GM21786 (cell line): ENCODE measurements at regions not wholly inside any gene's neighbourhood (a gene's known extent, or its start where the extent isn't known, plus 50 kb on each side); places are given as distances from the start of the nearest gene placed in this dataset.
"Not testable (repeated sequence)": the region's sequence is repeated elsewhere in the genome, so short reads cannot be mapped to it uniquely, and the experiment has no call there.

Experiments
- ATAC-seq: cut with Tn5 transposase; IDR thresholded peaks from one replicate; pipeline ENCODE4 v1.9.1; 2021; ENCODE audit not compliant: unreplicated experiment

DNA sequence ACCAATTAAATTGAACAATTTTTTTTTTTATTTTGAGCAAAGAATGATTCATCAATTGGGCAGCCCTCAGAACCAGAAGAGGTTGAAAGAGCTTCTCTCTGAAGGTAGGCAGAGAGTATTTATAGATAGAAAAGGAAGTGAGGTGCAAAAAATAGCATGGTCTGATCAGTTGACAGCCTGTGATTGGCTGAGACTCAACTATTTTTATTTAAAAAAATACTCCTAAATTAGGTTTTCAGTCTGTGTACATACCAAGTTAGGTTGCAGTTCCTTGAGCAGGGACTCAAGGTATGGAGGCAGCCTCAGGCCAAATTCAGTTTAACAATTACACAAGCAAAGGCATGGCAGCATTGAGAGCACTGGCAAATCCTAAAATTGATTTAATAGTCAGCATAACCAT lies 1074.7 kb downstream of the SORCS1 start:
- no peak for ATAC-seq

DNA sequence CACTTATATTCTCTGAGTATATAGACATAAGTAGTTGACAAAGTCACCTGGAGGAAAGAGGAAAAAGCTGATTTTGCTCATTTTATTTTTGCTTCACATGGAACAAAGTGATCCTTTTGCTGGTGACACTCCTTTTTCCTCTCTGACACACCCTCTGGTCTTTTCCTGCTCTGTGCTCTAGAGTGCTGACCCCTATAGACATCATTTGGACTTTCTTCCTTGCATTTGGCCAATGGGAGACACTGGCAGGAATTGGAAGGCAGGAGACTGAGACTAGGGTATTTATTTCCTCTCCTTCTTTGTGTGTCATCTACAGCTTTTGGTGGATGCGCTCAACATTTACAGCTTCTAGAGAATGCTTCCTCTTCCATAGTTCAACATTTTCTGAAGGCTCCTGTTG lies 1078.1 kb downstream of the SORCS1 start:
- no peak for ATAC-seq

DNA sequence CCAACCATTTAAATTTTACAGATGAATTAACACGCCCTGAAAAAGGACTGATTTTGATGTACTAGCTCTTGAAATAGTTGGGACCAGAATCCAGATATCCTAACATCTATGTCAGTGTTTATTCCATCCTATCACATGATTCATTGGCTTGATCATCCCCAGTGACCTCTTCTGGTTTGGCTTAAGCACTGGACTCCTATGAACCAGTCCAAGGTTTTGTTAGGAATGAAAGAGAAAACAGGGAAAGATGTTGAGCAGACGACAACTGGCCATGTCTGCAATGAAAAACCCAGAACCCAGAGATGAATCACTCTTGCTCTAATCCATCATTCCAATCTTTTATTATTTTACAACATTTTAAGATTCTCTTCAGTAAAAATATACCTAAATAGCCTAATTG lies 1080.9 kb downstream of the SORCS1 start:
- no peak for ATAC-seq

DNA sequence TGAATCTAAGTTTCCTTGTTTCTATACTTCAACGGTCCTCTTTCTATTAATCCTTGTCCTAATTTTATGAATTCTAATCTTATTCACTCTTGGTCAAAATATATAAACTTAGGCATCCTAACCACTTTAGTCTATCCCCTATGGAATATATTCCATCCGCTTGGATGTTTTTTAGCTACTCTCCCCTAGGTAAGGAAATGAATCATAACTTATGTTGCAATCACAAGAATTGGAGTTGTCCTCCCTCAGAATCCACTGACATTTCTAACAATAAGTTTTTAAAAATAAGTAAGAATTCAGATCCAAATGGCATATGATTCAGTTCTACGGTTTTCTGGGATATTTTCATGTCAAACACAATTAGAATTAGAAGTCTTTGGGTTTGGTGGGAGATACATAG lies 1081.6 kb downstream of the SORCS1 start:
- no peak for ATAC-seq

DNA sequence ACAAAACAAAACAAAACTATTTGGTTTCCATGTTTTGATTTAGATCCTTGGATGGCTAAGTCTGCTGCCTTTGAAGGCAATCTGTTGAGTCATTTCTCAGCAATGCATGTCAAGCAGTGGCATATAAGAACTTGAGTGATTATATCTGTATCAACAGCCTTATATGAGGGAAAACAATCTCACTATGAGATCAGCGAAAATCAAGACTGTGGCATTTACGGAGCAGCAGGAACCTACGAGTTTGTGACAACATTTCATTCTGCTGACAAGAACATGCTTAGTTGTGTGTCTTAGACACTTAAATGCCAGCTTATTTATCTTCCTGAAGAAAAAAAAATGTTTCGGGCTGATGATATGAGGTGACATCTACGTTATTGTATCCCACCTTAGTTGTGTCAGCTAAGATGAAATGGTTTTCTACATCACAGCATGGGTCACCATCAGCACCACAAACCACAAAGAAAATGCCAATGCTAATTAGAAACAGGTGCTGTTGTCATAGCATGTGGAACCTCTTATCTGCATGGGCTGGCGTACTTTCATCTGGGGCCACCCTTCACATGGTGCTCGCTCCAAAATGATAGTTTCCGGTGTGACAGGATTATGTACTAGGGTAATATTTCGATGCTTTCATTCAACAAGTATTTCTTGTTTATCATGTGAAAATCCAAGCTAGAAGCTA lies 1085.5 kb downstream of the SORCS1 start:
- ATAC-seq = no peak

DNA sequence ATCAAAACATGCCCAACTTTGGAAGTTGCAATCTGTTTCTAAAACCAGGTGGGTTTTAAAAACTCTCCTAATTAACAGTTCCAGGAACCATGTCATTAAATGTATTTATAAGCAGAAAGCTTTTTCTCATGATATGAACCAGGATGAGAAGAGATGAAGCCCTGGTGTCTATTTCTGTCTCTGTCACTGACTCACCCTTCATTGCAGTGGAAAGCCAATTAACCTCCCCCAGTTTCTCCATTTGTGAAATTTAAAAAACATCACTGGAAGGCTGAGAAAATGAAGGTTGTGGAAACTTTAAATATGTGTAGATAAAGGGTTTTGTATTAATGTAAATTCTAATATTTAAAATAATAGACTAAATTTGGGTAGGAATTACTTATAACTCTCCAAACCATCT lies 1088.0 kb downstream of the SORCS1 start:
- no peak for ATAC-seq

DNA sequence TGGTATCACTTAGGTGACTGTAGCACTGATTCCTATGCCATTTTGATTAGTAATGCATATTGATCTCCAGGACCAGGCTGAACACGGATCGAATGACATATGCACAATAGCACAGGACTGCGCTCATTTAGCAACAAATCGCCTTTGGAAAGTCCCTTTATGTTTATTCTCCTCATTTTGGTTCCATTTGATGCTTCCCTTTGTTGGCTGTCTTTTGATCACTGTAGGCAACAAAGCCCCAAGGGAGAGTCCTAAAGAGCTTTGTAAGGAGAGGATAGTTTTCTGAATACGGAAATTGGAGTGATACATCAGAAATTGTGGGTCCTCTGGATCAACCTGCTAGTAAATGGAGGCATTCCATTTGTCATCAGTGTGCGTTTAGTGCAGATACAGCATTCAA lies 1111.4 kb downstream of the SORCS1 start:
- ATAC-seq = no peak

DNA sequence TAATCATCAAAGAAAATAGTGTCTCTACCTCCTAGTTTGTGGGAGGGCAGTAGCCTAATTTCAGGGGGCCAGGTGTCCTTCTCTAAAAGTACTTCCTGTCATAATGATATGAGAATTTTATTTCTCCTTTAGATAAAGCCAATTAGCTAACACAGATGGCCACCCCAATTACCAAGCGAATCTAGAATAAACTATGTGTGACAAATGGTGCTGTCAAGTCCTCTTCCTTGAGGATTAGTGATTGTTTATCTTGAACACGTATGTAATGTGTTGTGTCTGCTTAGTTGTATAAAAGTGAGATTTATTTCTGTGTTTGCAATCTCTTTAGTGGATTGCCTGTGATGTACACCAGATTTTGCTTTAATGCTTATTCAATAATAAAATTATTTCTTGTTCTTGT lies 1120.0 kb downstream of the SORCS1 start:
- no peak for ATAC-seq

DNA sequence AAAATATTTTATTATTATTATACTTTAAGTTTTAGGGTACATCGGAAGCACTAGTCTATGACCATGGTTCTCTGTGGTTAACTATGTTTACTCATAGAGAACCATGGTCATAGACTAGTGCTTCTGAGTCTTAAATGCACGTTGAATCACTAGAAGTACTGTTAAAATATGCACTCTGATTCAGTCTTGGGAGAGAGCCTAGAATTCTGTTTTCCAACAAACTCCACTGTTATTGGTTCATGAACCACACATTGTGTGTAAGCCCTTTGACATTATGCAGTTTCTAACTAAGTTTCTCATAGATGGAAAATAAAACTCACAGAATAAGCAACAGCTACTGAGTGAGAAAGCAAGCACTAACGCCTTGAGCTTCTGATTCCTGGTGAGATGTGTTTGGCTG lies 1120.6 kb downstream of the SORCS1 start:
- ATAC-seq = no peak

DNA sequence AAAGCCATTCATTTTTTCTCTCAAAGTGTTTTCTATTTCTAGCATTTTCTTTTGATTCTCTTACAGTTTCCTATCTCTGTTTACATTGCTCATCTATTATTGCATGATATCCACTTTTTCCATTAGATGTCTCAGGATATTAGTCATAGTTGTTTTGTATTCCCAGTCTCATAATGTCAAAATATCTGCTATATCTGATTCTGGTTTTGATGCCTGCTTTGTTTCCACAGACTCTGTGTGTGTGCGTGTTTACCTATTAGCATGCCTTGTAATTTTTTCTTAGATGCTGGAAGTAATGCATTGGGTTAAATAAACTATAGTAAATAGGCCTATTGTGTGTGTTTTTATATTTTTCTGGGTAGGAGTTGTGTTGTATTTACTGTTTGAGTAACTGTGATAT lies 1126.3 kb downstream of the SORCS1 start:
- no peak for ATAC-seq

DNA sequence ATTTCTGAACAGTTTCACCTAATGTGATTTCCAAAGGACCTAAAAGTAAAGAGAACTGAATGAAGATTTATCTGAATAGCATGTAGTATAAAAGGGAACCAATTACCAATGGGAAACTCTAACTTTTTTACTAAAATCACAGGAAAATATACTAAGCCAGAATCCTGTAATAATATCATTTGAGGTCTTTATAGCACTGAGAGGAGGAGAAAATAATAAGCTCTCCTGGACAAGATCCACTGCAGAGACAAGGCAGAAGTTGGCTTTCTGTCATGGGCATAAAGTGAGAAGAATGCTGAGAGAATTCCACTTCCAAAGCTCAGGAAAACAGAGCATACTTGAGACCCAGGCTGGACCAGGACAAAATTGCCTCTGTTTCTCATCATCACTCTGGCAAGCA lies 1131.4 kb downstream of the SORCS1 start:
- no peak for ATAC-seq

DNA sequence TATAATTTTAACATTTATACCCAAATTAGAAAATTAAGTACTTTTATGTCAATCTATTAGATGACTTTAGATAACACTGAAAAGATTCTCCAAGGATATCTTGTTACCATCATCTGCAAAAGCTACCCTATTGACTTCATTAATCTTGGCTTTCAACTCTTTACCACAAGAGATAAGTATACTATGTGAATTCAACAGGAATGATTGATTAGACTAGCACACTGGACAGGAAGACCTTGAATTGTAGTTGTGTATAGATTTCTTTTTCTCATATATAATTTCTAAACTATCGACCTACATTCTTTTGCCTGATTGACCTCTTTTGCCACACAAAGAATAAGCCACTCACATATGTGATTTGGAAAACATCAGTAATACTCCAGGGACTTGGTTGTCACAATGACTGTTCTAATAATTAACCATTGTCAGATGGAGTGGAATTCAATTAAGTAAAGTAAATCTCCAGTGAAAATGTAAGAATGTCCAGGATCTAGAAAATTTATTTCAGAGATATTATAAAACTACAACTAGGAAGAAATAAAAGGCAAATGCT lies 1132.0 kb downstream of the SORCS1 start:
- ATAC-seq = no peak

DNA sequence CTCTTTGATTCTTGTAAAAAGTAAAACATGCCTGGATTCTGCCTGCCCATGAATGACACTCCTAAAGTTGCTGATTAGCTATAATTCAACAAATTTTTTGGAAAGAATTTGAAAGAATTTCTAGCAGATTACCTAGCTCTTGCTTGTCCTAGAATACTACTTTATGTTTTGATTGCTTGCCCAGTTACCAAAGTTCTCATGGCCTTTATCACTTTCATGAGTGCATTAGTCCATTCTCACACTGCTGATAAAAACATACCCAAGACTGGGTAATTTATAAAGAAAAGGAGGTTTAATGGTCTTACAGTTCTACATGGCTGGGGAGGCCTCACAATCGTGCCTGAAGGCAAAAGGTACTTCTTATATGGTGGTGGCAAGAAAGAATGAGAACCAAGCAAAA lies 1137.3 kb downstream of the SORCS1 start:
- ATAC-seq = no peak

DNA sequence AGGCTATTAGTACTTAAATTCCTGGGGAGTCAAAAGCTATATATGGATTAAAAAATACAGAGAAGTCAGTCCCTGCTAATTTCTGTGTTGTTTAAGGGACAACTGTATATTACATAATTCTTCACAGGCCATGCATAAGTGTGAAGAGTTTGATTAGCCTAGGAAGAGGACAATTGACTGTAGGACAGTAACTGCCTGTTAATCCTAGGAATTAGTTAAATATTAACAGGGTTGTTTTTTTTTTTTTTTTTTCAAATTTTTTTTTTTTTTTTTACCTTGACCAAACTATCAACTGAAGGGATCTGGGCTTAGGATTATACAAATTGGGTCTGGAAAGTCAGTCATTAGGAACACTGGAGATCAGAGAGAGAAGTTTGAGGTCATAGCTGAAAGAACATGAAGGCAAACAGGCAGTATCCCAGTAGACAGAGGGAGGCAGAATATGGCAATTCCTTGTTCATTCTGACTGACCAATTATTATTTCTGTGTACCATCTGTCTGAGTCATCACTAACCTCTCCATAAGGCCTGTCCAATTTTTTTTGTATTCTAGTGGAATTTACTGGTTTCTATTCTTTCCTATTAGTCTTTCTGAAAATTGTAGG lies 1139.2 kb downstream of the SORCS1 start:
- ATAC-seq = no peak

DNA sequence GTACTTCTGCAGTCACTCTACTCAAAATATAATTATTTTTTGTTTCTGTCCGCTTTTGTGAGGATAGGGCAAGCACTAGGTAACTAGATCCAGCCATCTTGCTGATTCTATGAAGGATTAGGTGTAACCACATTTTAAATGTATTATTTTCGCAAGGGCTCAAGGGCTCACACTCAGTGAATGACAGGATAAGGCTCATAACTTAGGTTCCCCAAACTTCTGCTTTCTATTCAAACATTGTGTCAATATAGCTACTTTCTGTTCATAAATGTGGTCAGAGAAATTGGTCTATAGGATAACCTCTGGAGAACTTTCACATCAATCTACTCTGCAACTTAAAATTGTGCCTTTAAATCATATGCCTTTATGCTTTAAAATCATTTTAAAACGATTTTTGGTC lies 1141.2 kb downstream of the SORCS1 start:
- no peak for ATAC-seq

DNA sequence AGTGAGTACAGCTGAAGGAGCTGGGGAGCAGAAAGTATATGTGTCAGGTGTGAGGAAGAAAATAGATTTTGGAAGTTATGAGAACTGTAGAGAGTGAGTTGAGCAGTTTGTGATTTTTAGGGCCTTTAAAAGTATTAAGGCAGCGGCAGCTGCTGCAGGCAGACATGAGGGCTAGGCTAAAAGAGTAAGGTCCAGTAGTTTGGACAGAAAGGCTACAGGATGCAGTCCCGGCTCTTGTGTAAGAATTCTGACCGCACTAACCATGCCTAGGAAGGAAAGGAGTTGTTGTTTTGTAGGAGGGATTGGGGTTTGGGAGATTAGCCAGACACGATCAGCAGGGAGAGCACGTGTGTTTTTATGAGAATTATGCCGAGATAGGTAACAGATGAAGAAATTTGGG lies 1144.9 kb downstream of the SORCS1 start:
- not testable (repeated sequence) for ATAC-seq

DNA sequence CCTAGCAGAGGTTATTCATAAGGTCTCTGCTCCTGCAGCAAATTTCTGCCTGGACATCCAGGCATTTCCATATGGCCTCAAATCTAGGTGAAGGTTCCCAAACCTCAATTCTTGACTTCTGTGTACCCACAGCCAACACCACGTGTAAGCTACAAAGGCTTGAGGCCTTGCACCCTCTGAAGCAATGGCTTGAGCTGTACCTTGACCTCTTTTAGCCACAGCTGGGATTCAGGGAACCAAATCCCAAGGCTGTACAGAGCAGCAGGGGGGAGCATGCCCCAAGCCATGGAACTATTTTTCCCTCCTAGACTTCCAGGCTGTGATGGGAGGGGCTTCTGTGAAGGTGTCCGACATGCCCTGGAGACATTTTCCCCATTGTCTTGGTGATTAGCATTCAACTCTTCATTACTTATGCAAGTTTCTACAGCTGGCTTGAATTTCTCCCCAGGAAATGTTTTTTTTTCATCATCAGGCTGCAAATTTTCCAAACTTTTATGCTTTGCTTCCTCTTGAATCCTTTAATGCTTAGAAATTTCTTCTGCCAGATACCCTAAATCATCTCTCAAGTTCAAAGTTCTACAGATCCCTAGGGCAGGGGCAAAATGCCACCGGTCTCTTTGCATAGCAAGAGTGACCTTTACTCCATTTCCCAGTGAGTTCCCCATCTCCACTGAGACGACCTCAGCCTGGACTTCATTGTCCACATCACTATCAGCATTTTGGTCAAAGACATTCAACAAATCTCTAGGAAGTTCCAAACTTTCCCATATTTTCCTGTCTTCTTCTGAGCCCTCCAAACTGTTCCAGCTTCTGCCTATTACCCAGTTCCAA lies 1148.9 kb downstream of the SORCS1 start:
- not testable (repeated sequence) for ATAC-seq

DNA sequence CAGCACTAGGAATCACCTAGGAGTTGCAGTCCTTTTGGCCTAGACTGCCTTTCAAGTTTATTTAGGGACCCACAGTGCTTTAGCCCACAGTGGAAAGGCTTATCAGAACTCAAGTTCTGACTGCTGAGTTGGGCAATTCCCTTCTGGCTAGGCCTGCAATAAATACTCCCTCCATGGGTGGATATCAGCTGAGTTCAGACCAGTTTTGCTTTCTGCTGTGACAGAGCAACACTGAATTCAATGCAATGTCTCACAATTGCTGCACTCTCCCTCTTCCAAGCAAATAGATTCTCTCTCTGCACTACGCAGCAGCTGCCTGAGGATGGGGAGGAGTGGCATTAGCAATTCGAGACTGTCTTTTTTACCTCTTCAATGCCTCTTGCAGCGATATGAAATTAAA lies 1153.3 kb downstream of the SORCS1 start:
- ATAC-seq = no peak

DNA sequence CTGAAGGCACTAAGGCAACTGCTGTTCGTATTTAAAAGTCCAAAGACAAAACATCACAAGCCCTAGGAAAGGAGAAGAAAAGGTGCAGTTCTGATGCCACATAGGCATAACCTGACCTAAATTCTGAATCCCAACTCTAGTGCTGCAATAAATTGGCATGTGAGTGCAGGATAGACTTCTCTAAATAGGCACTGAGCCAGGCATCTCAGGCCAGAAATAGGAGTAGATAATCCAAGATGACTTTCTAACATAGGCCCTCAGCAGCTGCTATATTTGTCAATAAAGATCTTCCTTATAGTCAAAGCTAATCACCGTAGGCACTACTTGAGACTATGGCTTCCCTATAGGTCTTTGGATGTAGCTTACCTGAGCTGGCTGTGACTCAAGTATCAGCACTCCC lies 1163.8 kb downstream of the SORCS1 start:
- no peak for ATAC-seq

DNA sequence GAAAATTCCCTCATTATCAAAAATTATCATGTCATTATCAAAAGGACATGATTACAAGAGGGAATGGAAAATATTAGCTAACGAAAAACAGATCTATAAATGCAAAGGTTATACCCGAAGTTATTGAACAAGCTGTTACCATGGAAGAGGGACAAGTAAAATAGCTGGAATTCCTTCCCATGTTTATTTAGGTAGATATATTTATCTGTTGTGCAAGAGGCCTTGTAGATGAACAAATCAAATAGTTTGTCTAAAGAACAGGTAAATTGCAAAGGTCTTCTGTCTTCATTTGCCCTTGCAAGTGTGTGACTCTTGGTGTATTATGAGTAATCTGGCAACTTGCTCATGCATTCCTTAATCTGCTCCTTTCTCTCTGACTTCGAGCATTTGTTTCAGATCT lies 1170.9 kb downstream of the SORCS1 start:
- ATAC-seq = no peak

DNA sequence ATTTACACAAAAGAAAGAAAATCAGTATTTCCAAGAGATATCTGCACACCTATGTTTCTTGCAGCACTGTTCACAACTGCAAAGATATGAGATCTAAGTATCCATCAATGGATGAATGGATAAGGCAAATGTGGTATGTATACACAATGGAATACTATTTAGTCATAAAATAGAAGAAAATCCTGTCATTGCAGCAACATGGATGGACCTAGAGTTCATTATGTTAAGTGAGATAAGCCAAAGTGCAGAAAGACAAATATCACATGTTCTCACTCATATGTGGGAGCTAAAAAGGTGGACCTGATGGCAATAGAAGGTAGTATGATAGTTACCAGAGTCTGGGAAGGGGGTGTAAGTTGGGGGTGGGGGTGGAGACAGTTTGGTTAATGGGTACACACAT lies 1171.6 kb downstream of the SORCS1 start:
- no peak for ATAC-seq

DNA sequence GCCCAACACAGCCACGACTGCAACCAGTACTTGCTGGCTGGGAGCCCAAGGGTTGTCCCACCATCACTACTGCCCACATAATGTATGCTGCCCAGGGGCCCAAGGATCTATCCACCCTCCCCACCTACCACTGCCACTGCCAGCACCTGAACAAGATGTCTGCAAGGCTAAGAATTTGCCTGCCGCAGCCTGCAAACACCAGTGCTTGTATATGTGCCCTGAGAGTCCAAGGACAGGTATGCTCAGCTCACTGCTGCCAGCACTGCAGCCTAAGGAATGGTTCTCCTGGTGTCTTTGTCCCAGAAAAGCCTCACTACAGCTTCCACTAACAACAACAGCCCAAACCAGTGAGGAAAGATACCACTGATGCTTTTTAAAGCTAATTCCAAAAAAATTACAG lies 1174.0 kb downstream of the SORCS1 start:
- no peak for ATAC-seq
